Neural progenitor cell (in vitro differentiated cells): ENCODE measurements at regions not wholly inside any gene's neighbourhood (a gene's known extent, or its start where the extent isn't known, plus 50 kb on each side); places are given as distances from the start of the nearest gene placed in this dataset.

Experiments
- DNase-seq: peaks from one replicate; pipeline ENCODE4 v3.0.0-alpha.2; 2016; ENCODE audit warnings: low spot score
- H2AFZ ChIP-seq: fragments of 200-600 bp; sonication (generic); replicated peaks from 2 replicates; pipeline ENCODE4 v1.6.1; 2016; ENCODE audit warnings: antibody characterized with exemption
- H3F3A ChIP-seq: fragments of 200-600 bp; sonication (generic); 2 replicates; pipeline ENCODE4 v1.6.1; 2016; ENCODE audit warnings: antibody characterized with exemption, low read depth
- H3K27ac ChIP-seq: fragments of 200-600 bp; sonication (generic); 2 replicates; pipeline ENCODE4 v1.5.1; 2016; ENCODE audit warnings: mild to moderate bottlenecking
- H3K27me3 ChIP-seq: fragments of 200-600 bp; sonication (generic); 2 replicates; pipeline ENCODE4 v1.6.1; 2016; ENCODE audit warnings: mild to moderate bottlenecking, moderate library complexity
- H3K36me3 ChIP-seq: fragments of 200-600 bp; sonication (generic); 2 replicates; pipeline ENCODE4 v1.5.1; 2016
- H3K4me1 ChIP-seq: fragments of 200-600 bp; sonication (generic); 2 replicates; pipeline ENCODE4 v1.6.1; 2016; ENCODE audit warnings: mixed run types
- H3K4me2 ChIP-seq: fragments of 200-600 bp; sonication (generic); 2 replicates; pipeline ENCODE4 v1.6.1; 2016
- H3K4me3 ChIP-seq: fragments of 200-600 bp; sonication (generic); 2 replicates; pipeline ENCODE4 v1.5.1; 2016
- H3K79me2 ChIP-seq: fragments of 200-600 bp; sonication (generic); 2 replicates; pipeline ENCODE4 v1.6.1; 2016; ENCODE audit warnings: low read depth
- H3K9ac ChIP-seq: fragments of 200-600 bp; sonication (generic); 2 replicates; pipeline ENCODE4 v1.6.1; 2016
- H3K9me3 ChIP-seq: fragments of 200-600 bp; sonication (generic); 2 replicates; pipeline ENCODE4 v1.5.1; 2016; ENCODE audit warnings: low read depth
- H4K20me1 ChIP-seq: fragments of 200-600 bp; sonication (generic); 2 replicates; pipeline ENCODE4 v1.6.1; 2016; ENCODE audit warnings: low read depth
- H3K27ac Mint-ChIP-seq: 3 replicates; pipeline ENCODE4 v1.8.0; 2021; ENCODE audit warnings: mixed read lengths
- H3K27me3 Mint-ChIP-seq: 2 replicates; pipeline ENCODE4 v1.8.0; 2022; ENCODE audit warnings: low read depth, mild to moderate bottlenecking, inconsistent platforms, moderate library complexity, mixed read lengths; ENCODE audit not compliant: insufficient read depth
- H3K36me3 Mint-ChIP-seq: 3 replicates; pipeline ENCODE4 v1.8.0; 2021; ENCODE audit warnings: mixed read lengths
- H3K4me1 Mint-ChIP-seq: 3 replicates; pipeline ENCODE4 v1.8.0; 2021; ENCODE audit warnings: mixed read lengths
- H3K4me3 Mint-ChIP-seq: 3 replicates; pipeline ENCODE4 v1.8.0; 2021; ENCODE audit warnings: mild to moderate bottlenecking, moderate library complexity, mixed read lengths
- H3K9me3 Mint-ChIP-seq: 3 replicates; pipeline ENCODE4 v1.8.0; 2020; ENCODE audit warnings: mixed read lengths
- EZH2 ChIP-seq: fragments of 200-600 bp; sonication (generic); IDR thresholded peaks from 2 replicates; pipeline ENCODE4 v1.6.1; 2017; ENCODE audit warnings: antibody characterized with exemption, mild to moderate bottlenecking, moderate library complexity
- EZH2phosphoT487 ChIP-seq: fragments of 200-600 bp; sonication (generic); IDR thresholded peaks from 2 replicates; pipeline ENCODE4 v1.6.1; 2017; ENCODE audit warnings: antibody characterized with exemption
- TF ChIP-seq, protein P1 (sequence below): fragments of 200-600 bp; sonication (generic); IDR thresholded peaks from 2 replicates; pipeline ENCODE4 v1.5.1; 2017; ENCODE audit warnings: antibody characterized with exemption, mild to moderate bottlenecking

DNA sequence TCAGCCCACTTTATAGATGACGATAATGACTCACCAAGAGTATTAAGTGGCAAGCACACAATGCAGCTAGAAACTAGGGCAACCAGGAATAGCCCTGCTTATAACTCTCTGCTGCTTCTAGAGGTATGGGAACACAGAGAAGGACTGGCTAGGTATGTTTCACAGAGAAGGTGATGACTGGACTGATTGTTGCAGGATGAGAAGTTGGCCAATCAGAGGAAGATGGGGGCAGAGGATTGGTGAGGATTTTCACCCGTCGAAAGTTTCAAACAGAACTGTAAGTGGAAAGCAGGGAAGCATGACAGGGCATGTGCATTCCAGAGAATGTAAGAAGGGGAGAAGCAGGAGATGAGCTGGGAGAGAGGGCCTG, 222.4 kb upstream of the JUN start:
- Histone ChIP-seq H3K36me3 (no peaks in the 10 kb centered on the region), H4K20me1 (no peaks in the 10 kb centered on the region), H2AFZ (no peak overlapping the region), H3K27ac (no peak overlapping the region), H3K9ac (no peak overlapping the region), H3K4me3 (no peak overlapping the region), H3K27me3 (peaks cover 22% of the 10 kb centered on the region), H3K9me3 (no peaks in the 10 kb centered on the region), H3K4me1 (peaks cover 1% of the 10 kb centered on the region), H3K4me2 (no peak overlapping the region), H3K79me2 (no peaks in the 10 kb centered on the region), H3F3A (peaks cover 3% of the 10 kb centered on the region)
- DNase-seq = no peak
- Mint-ChIP-seq H3K27me3 (no peaks in the 10 kb centered on the region), H3K4me1 (peaks cover 10% of the 10 kb centered on the region), H3K4me3 (no peak overlapping the region), H3K36me3 (no peaks in the 10 kb centered on the region), H3K9me3 (no peaks in the 10 kb centered on the region), H3K27ac (no peak overlapping the region)
- TF ChIP-seq EZH2phosphoT487 (no peak), EZH2 (no peak)
- TF ChIP-seq, protein P1, sequence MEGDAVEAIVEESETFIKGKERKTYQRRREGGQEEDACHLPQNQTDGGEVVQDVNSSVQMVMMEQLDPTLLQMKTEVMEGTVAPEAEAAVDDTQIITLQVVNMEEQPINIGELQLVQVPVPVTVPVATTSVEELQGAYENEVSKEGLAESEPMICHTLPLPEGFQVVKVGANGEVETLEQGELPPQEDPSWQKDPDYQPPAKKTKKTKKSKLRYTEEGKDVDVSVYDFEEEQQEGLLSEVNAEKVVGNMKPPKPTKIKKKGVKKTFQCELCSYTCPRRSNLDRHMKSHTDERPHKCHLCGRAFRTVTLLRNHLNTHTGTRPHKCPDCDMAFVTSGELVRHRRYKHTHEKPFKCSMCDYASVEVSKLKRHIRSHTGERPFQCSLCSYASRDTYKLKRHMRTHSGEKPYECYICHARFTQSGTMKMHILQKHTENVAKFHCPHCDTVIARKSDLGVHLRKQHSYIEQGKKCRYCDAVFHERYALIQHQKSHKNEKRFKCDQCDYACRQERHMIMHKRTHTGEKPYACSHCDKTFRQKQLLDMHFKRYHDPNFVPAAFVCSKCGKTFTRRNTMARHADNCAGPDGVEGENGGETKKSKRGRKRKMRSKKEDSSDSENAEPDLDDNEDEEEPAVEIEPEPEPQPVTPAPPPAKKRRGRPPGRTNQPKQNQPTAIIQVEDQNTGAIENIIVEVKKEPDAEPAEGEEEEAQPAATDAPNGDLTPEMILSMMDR = no peak

DNA sequence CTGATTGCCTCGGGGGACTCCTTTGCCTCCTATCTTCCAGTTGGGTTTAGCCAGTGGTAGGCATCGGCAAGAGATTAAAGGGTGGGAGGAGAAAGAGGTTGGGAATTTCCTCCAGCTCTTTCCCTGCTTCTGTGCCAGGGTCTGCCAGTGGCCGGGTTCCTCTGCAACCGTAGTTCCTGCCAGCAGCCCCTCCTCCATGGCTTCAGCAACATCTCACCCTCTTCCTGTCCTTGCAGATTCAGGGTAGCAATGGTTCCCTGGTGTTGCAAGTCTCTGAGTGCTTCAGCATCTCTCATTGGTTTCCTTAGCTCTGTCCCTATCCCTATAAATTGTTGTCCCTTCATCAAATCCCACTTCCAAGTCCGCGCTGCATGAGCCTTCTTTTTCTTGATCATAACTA, 223.1 kb upstream of the JUN start:
- H3K79me2 ChIP-seq = no peaks in the 10 kb centered on the region
- Mint-ChIP-seq H3K27me3 (no peaks in the 10 kb centered on the region), H3K4me1 (peaks cover 17% of the 10 kb centered on the region), H3K27ac (no peak overlapping the region), H3K9me3 (no peaks in the 10 kb centered on the region), H3K4me3 (no peak overlapping the region), H3K36me3 (no peaks in the 10 kb centered on the region)
- no peak for DNase-seq
- H3K4me3 ChIP-seq = no peak overlapping the region
- H3K9me3 ChIP-seq = no peaks in the 10 kb centered on the region
- H2AFZ ChIP-seq = no peak overlapping the region
- no peaks in the 10 kb centered on the region for H4K20me1 ChIP-seq
- peaks cover 8% of the 10 kb centered on the region for H3F3A ChIP-seq
- no peak overlapping the region for H3K9ac ChIP-seq
- H3K4me1 ChIP-seq = peaks cover 6% of the 10 kb centered on the region
- peaks cover 29% of the 10 kb centered on the region for H3K27me3 ChIP-seq
- no peak overlapping the region for H3K27ac ChIP-seq
- no peak overlapping the region for H3K4me2 ChIP-seq
- no peak for TF ChIP-seq EZH2phosphoT487
- no peak for TF ChIP-seq EZH2
- TF ChIP-seq, protein P1 = no peak
- no peaks in the 10 kb centered on the region for H3K36me3 ChIP-seq

- Histone ChIP-seq H3K27ac (no peak overlapping the region), H3F3A (peaks cover 8% of the 10 kb centered on the region), H3K27me3 (peaks cover 33% of the 10 kb centered on the region), H2AFZ (no peak overlapping the region), H3K79me2 (no peaks in the 10 kb centered on the region), H4K20me1 (no peaks in the 10 kb centered on the region), H3K4me3 (no peak overlapping the region), H3K9me3 (no peaks in the 10 kb centered on the region), H3K4me1 (peaks cover 6% of the 10 kb centered on the region), H3K4me2 (no peak overlapping the region), H3K9ac (no peak overlapping the region), H3K36me3 (no peaks in the 10 kb centered on the region)
- TF ChIP-seq, protein P1 = no peak
- TF ChIP-seq EZH2 = no peak
- TF ChIP-seq EZH2phosphoT487 = no peak
- H3K4me3 Mint-ChIP-seq = no peak overlapping the region
- H3K27me3 Mint-ChIP-seq = peaks cover 2% of the 10 kb centered on the region
- DNase-seq = no peak
- H3K27ac Mint-ChIP-seq = no peak overlapping the region
- H3K36me3 Mint-ChIP-seq = no peaks in the 10 kb centered on the region
- H3K4me1 Mint-ChIP-seq = peaks cover 20% of the 10 kb centered on the region
- no peaks in the 10 kb centered on the region for H3K9me3 Mint-ChIP-seq
Measured at GRCh38 chr1:59007429-59007819, 223.6 kb upstream of the JUN start.
